AG10803 (cell line): ENCODE measurements at regions not wholly inside any gene's neighbourhood (a gene's known extent, or its start where the extent isn't known, plus 50 kb on each side); places are given as distances from the start of the nearest gene placed in this dataset.

Experiments used
- DNase-seq: peaks from one replicate; pipeline ENCODE4 v3.0.0; 2010; ENCODE audit warnings: low read depth
- H3K4me3 ChIP-seq: 2 replicates; pipeline ENCODE4 v1.5.1; 2011; ENCODE audit warnings: mild to moderate bottlenecking, low read length, control low read depth
- TF ChIP-seq, protein P1 (sequence below): conservative IDR thresholded peaks from 2 replicates; pipeline ENCODE4 v1.5.1; 2011; ENCODE audit warnings: mild to moderate bottlenecking, low read length, control low read depth, inconsistent platforms

DNA sequence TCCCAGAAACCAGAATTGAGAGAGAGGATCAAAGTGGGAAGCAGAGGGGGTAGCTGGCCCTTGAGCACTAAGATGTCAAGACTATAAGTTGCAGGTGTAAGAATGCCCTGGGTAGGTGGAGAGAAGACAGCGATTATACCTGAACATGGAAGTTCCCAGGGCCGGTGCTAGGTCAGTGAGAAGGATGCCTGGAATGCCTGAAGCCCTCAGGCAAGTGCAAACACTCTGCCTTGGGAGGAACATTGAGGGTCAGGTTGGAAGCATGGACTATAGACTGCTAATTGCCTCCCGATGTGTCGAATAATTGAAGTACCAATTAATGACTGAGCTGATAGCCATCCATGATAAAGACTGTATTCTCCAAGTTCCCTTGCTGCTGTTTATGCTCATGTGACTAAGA lies 185.5 kb downstream of the DMRT2 start:
- H3K4me3 ChIP-seq: no peak overlapping the region
- TF ChIP-seq, protein P1, sequence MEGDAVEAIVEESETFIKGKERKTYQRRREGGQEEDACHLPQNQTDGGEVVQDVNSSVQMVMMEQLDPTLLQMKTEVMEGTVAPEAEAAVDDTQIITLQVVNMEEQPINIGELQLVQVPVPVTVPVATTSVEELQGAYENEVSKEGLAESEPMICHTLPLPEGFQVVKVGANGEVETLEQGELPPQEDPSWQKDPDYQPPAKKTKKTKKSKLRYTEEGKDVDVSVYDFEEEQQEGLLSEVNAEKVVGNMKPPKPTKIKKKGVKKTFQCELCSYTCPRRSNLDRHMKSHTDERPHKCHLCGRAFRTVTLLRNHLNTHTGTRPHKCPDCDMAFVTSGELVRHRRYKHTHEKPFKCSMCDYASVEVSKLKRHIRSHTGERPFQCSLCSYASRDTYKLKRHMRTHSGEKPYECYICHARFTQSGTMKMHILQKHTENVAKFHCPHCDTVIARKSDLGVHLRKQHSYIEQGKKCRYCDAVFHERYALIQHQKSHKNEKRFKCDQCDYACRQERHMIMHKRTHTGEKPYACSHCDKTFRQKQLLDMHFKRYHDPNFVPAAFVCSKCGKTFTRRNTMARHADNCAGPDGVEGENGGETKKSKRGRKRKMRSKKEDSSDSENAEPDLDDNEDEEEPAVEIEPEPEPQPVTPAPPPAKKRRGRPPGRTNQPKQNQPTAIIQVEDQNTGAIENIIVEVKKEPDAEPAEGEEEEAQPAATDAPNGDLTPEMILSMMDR: no peak
- no peak for DNase-seq

DNA sequence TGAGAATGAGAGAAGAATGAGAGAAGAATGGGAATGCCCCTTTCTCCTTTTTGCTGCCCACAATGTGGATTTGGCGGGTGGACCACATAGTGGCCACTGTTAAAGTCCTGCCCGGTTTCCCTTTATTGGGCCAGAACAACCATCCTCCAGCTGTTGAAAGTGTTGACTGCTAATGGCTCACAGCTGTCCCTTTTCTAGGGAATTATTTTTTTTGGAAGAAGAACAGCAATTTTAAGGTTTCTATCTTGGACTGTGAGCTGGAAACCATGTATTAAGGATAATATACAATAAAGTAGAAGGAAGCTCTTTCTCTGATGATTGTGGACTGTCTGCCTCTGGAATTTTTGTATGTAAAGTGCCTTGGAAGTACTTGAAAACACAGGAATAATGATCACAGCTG lies 185.9 kb downstream of the DMRT2 start:
- DNase-seq: peak; percentile 16
- TF ChIP-seq, protein P1: no peak
- H3K4me3 ChIP-seq: no peak overlapping the region

DNA sequence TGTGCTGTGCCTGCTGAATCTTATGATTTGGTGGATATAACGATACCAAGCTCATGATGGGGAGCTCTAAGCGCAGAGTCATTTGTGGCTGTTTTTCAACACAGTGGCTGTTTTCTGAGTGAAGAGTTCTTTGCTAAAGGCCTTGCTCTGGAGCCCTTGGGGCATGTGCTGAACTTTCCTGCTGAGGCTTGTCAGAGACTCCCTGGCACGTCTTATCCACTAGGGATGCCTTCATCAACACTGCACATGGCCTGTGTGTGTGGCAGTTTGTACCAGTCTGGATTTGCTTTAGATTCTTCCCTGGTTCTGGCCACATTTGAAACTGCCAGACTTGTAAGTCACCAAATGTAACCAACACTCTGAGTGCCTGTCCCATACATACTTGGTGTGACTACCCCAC lies 188.2 kb downstream of the DMRT2 start:
- DNase-seq: no peak
- TF ChIP-seq, protein P1: no peak
- no peak overlapping the region for H3K4me3 ChIP-seq

DNA sequence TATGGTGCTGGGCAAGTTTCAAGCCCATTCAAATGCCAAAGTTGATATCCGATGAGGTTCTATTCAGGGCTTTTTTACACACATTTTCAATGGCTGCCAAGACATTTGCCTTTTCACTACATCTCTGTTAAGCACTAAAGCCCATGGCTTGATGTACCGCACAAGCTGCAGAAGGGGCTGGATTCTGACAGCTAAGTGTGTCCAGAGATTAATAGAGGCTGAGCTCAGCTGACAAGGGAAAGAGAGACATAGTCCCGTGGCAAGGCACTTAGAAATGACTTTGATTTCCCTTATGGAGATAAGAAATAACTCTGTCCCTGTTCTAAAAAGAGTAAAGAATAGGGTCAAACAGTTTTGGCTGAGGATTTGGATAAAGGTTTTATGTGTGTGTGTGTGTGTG lies 198.6 kb downstream of the DMRT2 start:
- no peak overlapping the region for H3K4me3 ChIP-seq
- no peak for DNase-seq
- TF ChIP-seq, protein P1: no peak

DNA sequence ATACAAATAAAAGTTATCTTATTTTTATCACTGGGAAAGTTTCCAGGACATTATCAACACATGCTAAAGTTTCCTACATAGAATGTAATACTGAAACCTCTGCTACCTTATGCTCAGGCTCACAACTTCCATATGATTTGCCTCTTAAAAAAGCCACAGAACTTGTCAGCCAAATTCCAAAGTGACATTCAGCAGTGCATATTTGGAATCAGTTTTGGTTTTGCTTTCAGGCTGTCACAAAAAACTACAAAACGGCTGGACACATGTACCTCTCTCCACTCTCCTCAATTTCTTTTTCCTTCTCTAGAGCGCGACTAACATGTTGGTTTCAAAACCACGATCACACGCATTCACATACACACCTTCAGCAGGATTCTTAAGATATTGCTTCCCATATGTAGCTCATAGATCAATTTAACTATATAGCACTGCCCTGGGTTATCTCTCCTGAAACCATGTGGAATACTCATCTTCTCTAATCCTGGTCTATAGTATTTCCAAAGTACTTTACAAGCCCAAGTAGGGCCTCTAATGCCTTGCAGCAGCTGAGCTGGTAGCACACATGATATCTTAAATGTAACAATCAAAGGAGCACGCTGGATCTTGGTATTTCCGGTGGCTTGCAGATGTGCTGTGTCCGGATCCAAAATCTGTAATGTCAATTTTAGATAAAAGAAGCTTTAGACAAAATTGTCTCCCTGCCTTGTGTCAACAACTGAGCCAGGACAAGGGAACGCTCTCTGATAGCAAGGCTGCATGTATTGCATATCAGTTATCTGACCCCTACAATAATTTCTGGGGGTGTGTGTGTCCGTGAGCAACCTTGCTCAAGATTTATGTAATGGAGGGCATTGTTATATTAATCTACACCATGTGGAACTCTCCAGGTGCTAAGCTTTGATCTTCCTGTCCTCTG lies 203.2 kb downstream of the DMRT2 start:
- no peak for DNase-seq
- TF ChIP-seq, protein P1: no peak

DNA sequence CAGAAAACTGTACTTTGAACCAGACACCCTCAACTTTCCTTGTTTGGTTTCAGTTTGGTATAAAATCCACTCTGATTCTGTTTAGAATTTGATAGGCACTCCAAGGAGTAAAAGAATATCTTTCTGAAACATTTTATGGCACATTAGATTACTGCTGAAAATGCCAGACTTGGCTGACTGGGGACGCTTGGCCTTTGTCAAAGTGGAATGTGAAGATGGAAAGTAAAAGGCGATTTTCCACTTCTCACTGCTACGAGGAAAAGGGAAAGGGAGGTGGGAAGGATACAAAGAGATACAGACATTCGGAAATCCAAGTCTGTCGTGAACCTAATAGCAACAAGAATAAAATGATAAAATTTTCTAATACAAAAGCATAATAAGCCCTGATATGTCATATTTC lies 203.9 kb downstream of the DMRT2 start:
- H3K4me3 ChIP-seq: no peak overlapping the region
- DNase-seq: no peak

More for the DNA sequence above, 203.2 kb downstream of the DMRT2 start:
- H3K4me3 ChIP-seq: no peak overlapping the region

More for the DNA sequence above, 203.9 kb downstream of the DMRT2 start:
- TF ChIP-seq, protein P1: no peak
